Activated CD8-positive, alpha-beta T cell treated with anti-CD3 and anti-CD28 coated beads for 36 hours (primary cell): ENCODE measurements at regions not wholly inside any gene's neighbourhood (a gene's known extent, or its start where the extent isn't known, plus 50 kb on each side); places are given as distances from the start of the nearest gene placed in this dataset.

ENCODE experiments used
- ATAC-seq: fragments of 200-7000 bp; cut with Tn5 transposase; one replicate; pipeline ENCODE4 v1.10.0; 2021; ENCODE audit warnings: mild to moderate bottlenecking, moderate library complexity
- CTCF ChIA-PET: fragments of 350-600 bp; sonication (Branson Sonifier 250); formaldehyde crosslinking; loops from one replicate; lab custom pipeline; 2021; ENCODE audit warnings: antibody characterized with exemption; lab: Charles Lee
- POLR2A ChIA-PET: fragments of 350-600 bp; sonication (Branson Sonifier 250); formaldehyde crosslinking; loops from one replicate; lab custom pipeline; 2021; ENCODE audit warnings: antibody characterized with exemption; lab: Charles Lee
- DNase-seq: peaks from one replicate; pipeline ENCODE4 v3.0.0-alpha.2; 2020
- H3K27ac Mint-ChIP-seq: one replicate; pipeline ENCODE4 v1.8.0; 2021; ENCODE audit warnings: mild to moderate bottlenecking, mixed read lengths
- H3K27me3 Mint-ChIP-seq: one replicate; pipeline ENCODE4 v1.8.0; 2021; ENCODE audit warnings: mixed read lengths
- H3K36me3 Mint-ChIP-seq: one replicate; pipeline ENCODE4 v1.8.0; 2021; ENCODE audit warnings: low read depth, mixed read lengths
- H3K4me1 Mint-ChIP-seq: one replicate; pipeline ENCODE4 v1.8.0; 2021; ENCODE audit warnings: low read depth, mixed read lengths
- H3K4me3 Mint-ChIP-seq: one replicate; pipeline ENCODE4 v1.8.0; 2021; ENCODE audit warnings: mild to moderate bottlenecking, moderate library complexity, mixed read lengths
- H3K9me3 Mint-ChIP-seq: one replicate; pipeline ENCODE4 v1.8.0; 2021; ENCODE audit warnings: mixed read lengths
- CTCF ChIP-seq: fragments of 200-600 bp; IDR thresholded peaks from one replicate; pipeline ENCODE4 v1.8.0; 2022; ENCODE audit warnings: antibody characterized with exemption, mild to moderate bottlenecking
- intact Hi-C: fragments of 100-400 bp; cut with micrococcal nuclease; formaldehyde crosslinking; loops from one replicate; pipeline ENCODE4 v1.10.0; 2022

- Mint-ChIP-seq H3K36me3 (no peaks in the 10 kb centered on the region), H3K9me3 (no peaks in the 10 kb centered on the region), H3K4me1 (peaks cover 39% of the 10 kb centered on the region), H3K27me3 (no peaks in the 10 kb centered on the region), H3K4me3 (no peak overlapping the region), H3K27ac (no peak overlapping the region)
- intact Hi-C loops: no loop called here
- ATAC-seq (no peak), DNase-seq (no peak)
- ChIA-PET POLR2A (no interaction called here), CTCF (no interaction called here)
- TF ChIP-seq CTCF: no peak
Measured at GRCh38 chr1:212230329-212230728, 54.9 kb upstream of the PPP2R5A start.

- Mint-ChIP-seq H3K4me1 (peaks cover 32% of the 10 kb centered on the region), H3K36me3 (no peaks in the 10 kb centered on the region), H3K27ac (no peak overlapping the region), H3K9me3 (no peaks in the 10 kb centered on the region), H3K27me3 (no peaks in the 10 kb centered on the region), H3K4me3 (no peak overlapping the region)
- no peak for ATAC-seq
- ChIA-PET CTCF (interaction anchor here (0.7 kb wide), 1 partner anchor 224 kb away, joined by 3 read pairs; no protein-coding TSS in a partner anchor), POLR2A (interaction anchor here (0.7 kb wide), 1 partner anchor 546 kb away, joined by 3 read pairs; no protein-coding TSS in a partner anchor)
- TF ChIP-seq CTCF: no peak
- DNase-seq: no peak
- intact Hi-C loops: no loop called here
Measured at GRCh38 chr1:212231372-212231771, 53.8 kb upstream of the PPP2R5A start.

GRCh38 chr1:212232090-212232489 is 53.1 kb upstream of the PPP2R5A start:
- TF ChIP-seq CTCF: no peak
- peaks cover 29% of the 10 kb centered on the region for H3K4me1 Mint-ChIP-seq
- no peaks in the 10 kb centered on the region for H3K27me3 Mint-ChIP-seq
- POLR2A ChIA-PET: interaction anchor here (0.6 to 0.7 kb wide), 2 partner anchors 545 to 631 kb away, joined by 3 read pairs; no protein-coding TSS in a partner anchor
- no peaks in the 10 kb centered on the region for H3K9me3 Mint-ChIP-seq
- ATAC-seq (no peak), DNase-seq (no peak)
- intact Hi-C loops: no loop called here
- H3K4me3 Mint-ChIP-seq: no peak overlapping the region
- H3K27ac Mint-ChIP-seq: no peak overlapping the region
- no peaks in the 10 kb centered on the region for H3K36me3 Mint-ChIP-seq
- CTCF ChIA-PET: interaction anchor here (0.7 to 1.3 kb wide), 3 partner anchors 39 to 224 kb away, joined by 3 read pairs; no protein-coding TSS in a partner anchor

- DNase-seq (no peak), ATAC-seq (no peak)
- Mint-ChIP-seq H3K27ac (no peak overlapping the region), H3K36me3 (no peaks in the 10 kb centered on the region), H3K27me3 (no peaks in the 10 kb centered on the region), H3K4me3 (no peak overlapping the region), H3K9me3 (no peaks in the 10 kb centered on the region), H3K4me1 (peaks cover 37% of the 10 kb centered on the region)
- intact Hi-C loops: no loop called here
- POLR2A ChIA-PET: no interaction called here
- no peak for TF ChIP-seq CTCF
- CTCF ChIA-PET: interaction anchor here (1.3 kb wide), 1 partner anchor 38 kb away, joined by 3 read pairs; no protein-coding TSS in a partner anchor
Measured at GRCh38 chr1:212233321-212233720, 51.9 kb upstream of the PPP2R5A start.

- H3K4me1 Mint-ChIP-seq: peaks cover 39% of the 10 kb centered on the region
- intact Hi-C loops: no loop called here
- no peak for TF ChIP-seq CTCF
- no peaks in the 10 kb centered on the region for H3K27me3 Mint-ChIP-seq
- H3K4me3 Mint-ChIP-seq: no peak overlapping the region
- H3K36me3 Mint-ChIP-seq: no peaks in the 10 kb centered on the region
- peak; percentile 92 for ATAC-seq
- POLR2A ChIA-PET: interaction anchor here (1.2 kb wide), 1 partner anchor 8 kb away, joined by 3 read pairs; no protein-coding TSS in a partner anchor
- CTCF ChIA-PET: interaction anchor here (2.0 kb wide), 1 partner anchor 221 kb away, joined by 4 read pairs; no protein-coding TSS in a partner anchor
- peak overlapping the region; percentile 52 for H3K27ac Mint-ChIP-seq
- peak; percentile 53 for DNase-seq
- no peaks in the 10 kb centered on the region for H3K9me3 Mint-ChIP-seq
Measured at GRCh38 chr1:212234431-212235395, 50.5 kb upstream of the PPP2R5A start.
